Thyroid gland (tissue), 4 donors: ENCODE measurements at regions not wholly inside any gene's neighbourhood (a gene's known extent, or its start where the extent isn't known, plus 50 kb on each side); places are given as distances from the start of the nearest gene placed in this dataset.

Experiments used
- DNase-seq, 2 donors: peaks; one replicate each; pipeline ENCODE4 v3.0.0-alpha.2; 2019
- H3K27ac ChIP-seq, 3 donors: fragments of 200-600 bp; sonication (generic); 1 replicate in 2 of 3; 2 replicates in 1 of 3; pipeline ENCODE4 v1.5.1; 2016 to 2019; ENCODE audit warnings: mild to moderate bottlenecking in 1 of 3, moderate library complexity in 1 of 3
- H3K27me3 ChIP-seq: fragments of 200-600 bp; sonication (generic); one replicate; pipeline ENCODE4 v1.5.1; 2019
- H3K36me3 ChIP-seq, 2 donors: fragments of 200-600 bp; sonication (generic); one replicate each; pipeline ENCODE4 v1.5.1; 2016 to 2019
- H3K4me1 ChIP-seq, 2 donors: fragments of 200-600 bp; sonication (generic); one replicate each; pipeline ENCODE4 v1.5.1; 2017 to 2019
- H3K4me3 ChIP-seq, 3 donors: fragments of 200-600 bp; sonication (generic); replicated peaks in 1 of 3; 1 replicate in 2 of 3; 2 replicates in 1 of 3; pipeline ENCODE4 v1.5.1; 2016; ENCODE audit warnings: mild to moderate bottlenecking in 1 of 3
- H3K9me3 ChIP-seq: fragments of 200-600 bp; sonication (generic); one replicate; pipeline ENCODE4 v1.5.1; 2017
- POLR2A ChIP-seq, 2 donors: fragments of 450-650 bp; IDR thresholded peaks; one replicate each; pipeline ENCODE4 v1.6.1; 2017; ENCODE audit warnings: antibody characterized with exemption in 2 of 2, mild to moderate bottlenecking in 2 of 2, moderate library complexity in 1 of 2
- WGBS, 2 donors: methylation state at CpG; one replicate each; pipeline ENCODE4 v1.1.5; 2017; 5-methylcytosine and 5-hydroxymethylcytosine counted together
- intact Hi-C: fragments of 100-400 bp; cut with DNase I; formaldehyde crosslinking; loops from one replicate; pipeline ENCODE4 v1.15.1; 2023
- TF ChIP-seq, protein P1 (sequence below), 6 experiments: fragments of 200-600 bp in 3 of 6; fragments of 450-650 bp in 3 of 6; sonication (generic) in 3 of 6; IDR thresholded peaks; one replicate each; pipeline ENCODE4 v1.5.1; 2016 to 2019; ENCODE audit warnings: antibody characterized with exemption in 6 of 6, mild to moderate bottlenecking in 2 of 6, inconsistent platforms in 1 of 6, moderate library complexity in 1 of 6

DNA sequence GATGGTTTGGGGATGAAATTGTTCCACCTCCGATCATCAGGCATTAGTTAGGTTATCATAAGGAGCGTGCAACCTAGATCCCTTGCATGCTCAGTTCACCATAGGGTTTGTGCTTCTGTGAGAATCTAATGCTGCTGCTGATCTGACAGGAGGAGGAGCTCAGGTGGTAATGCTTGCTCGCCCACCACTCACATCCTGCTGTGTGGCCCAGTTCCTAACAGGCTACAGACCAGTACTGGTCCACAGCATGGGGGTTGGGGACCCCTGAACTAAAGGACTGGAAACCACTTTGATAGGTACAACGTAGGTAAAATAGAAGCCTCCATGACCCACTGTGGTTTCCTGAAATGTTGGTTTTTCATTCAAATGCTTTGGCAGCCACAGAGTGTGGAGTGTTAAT, 109.3 kb upstream of the PROKR2 start:
- TF ChIP-seq POLR2A (IDR thresholded peaks at IDR 0.05): no peak
- TF ChIP-seq, protein P1, sequence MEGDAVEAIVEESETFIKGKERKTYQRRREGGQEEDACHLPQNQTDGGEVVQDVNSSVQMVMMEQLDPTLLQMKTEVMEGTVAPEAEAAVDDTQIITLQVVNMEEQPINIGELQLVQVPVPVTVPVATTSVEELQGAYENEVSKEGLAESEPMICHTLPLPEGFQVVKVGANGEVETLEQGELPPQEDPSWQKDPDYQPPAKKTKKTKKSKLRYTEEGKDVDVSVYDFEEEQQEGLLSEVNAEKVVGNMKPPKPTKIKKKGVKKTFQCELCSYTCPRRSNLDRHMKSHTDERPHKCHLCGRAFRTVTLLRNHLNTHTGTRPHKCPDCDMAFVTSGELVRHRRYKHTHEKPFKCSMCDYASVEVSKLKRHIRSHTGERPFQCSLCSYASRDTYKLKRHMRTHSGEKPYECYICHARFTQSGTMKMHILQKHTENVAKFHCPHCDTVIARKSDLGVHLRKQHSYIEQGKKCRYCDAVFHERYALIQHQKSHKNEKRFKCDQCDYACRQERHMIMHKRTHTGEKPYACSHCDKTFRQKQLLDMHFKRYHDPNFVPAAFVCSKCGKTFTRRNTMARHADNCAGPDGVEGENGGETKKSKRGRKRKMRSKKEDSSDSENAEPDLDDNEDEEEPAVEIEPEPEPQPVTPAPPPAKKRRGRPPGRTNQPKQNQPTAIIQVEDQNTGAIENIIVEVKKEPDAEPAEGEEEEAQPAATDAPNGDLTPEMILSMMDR (IDR thresholded peaks at IDR 0.05): no peak
- Histone ChIP-seq H3K27me3 (no peaks in the 10 kb centered on the region), H3K4me3 (no peak overlapping the region), H3K9me3 (no peaks in the 10 kb centered on the region), H3K27ac (no peak overlapping the region), H3K36me3 (no peaks in the 10 kb centered on the region), H3K4me1 (no peaks in the 10 kb centered on the region)
- no peak for DNase-seq
- intact Hi-C loops: no loop called here
- 79% methylated on average over 4 of the region's 4 CpGs for WGBS, 2 donors

DNA sequence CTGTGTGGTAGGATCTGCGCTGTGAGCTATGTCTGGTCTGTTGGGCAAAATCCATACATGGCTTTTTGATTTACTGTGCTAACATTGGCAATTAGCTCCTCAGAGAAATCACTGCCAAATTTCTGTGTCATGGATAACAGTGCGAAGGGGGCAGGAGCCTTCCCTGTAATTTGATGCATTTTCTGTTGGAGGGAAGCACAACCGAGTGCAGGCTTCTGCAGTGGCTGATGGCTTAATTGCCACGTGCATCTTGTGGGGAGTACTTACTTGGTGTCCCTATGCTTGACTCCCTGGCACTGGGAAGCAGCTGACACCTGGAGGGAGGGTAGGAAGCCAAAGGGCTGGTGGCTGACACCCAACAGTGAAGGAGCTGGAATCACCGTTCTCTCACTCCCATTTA, 99.3 kb upstream of the PROKR2 start:
- H3K9me3 ChIP-seq: no peaks in the 10 kb centered on the region
- DNase-seq: no peak
- no peak for TF ChIP-seq POLR2A (IDR thresholded peaks at IDR 0.05)
- H3K36me3 ChIP-seq: no peaks in the 10 kb centered on the region
- no peak overlapping the region for H3K4me3 ChIP-seq
- no peak overlapping the region for H3K27ac ChIP-seq
- WGBS, 2 donors: 41 to 61% methylated on average over 4 to 5 of the region's 5 CpGs
- no peaks in the 10 kb centered on the region for H3K27me3 ChIP-seq
- H3K4me1 ChIP-seq: no peaks in the 10 kb centered on the region
- intact Hi-C loops: no loop called here

GRCh38 chr20:5413394-5413793, 96.6 kb upstream of the PROKR2 start:
- Histone ChIP-seq H3K36me3 (no peaks in the 10 kb centered on the region), H3K9me3 (no peaks in the 10 kb centered on the region), H3K27ac (no peak overlapping the region), H3K4me1 (no peaks in the 10 kb centered on the region), H3K27me3 (no peaks in the 10 kb centered on the region), H3K4me3 (no peak overlapping the region)
- TF ChIP-seq, protein P1 (IDR thresholded peaks at IDR 0.05): no peak
- no peak for TF ChIP-seq POLR2A (IDR thresholded peaks at IDR 0.05)
- intact Hi-C loops: no loop called here
- no peak for DNase-seq
- 89 to 97% methylated on average over 3 of the region's 3 CpGs for WGBS, 2 donors

DNA sequence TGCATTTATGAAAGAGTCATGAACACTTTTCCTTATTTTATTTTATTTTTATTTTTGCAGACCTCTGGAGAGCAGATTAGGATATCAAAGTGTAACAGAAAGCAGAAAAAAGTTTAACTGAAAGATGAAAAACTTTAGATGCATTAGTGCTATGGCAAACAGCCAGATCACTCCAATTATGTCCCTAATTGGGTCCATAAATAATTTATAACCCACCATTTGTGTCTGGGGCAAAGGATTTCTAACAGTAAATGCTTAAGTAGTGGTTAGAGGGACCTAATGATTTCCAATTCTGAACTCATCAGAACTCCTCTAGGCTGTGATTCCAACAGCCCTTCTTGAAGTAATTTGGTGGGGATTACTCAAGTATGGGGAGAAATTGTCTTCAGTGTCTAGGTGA, 93.7 kb upstream of the PROKR2 start:
- Histone ChIP-seq H3K4me3 (no peak overlapping the region), H3K4me1 (no peaks in the 10 kb centered on the region), H3K9me3 (no peaks in the 10 kb centered on the region), H3K36me3 (no peaks in the 10 kb centered on the region), H3K27ac (no peak overlapping the region), H3K27me3 (no peaks in the 10 kb centered on the region)
- intact Hi-C loops: no loop called here
- TF ChIP-seq POLR2A (IDR thresholded peaks at IDR 0.05): no peak
- TF ChIP-seq, protein P1 (IDR thresholded peaks at IDR 0.05): no peak
- DNase-seq: no peak

- Histone ChIP-seq H3K36me3 (no peaks in the 10 kb centered on the region), H3K27ac (no peak overlapping the region), H3K27me3 (no peaks in the 10 kb centered on the region), H3K9me3 (no peaks in the 10 kb centered on the region), H3K4me3 (no peak overlapping the region), H3K4me1 (no peaks in the 10 kb centered on the region)
- intact Hi-C loops: no loop called here
- no peak for DNase-seq
- TF ChIP-seq POLR2A (IDR thresholded peaks at IDR 0.05): no peak
- TF ChIP-seq, protein P1 (IDR thresholded peaks at IDR 0.05): peak in 1 of 6 experiments; percentile 14
- WGBS, 2 donors: 7 to 12% methylated on average over 2 to 3 of the region's 3 CpGs
These were observed 86.3 kb upstream of the PROKR2 start for GRCh38 chr20:5402903-5403531.
